ENCODE measurements at regions not wholly inside any gene's neighbourhood (a gene's known extent, or its start where the extent isn't known, plus 50 kb on each side); places are given as distances from the start of the nearest gene placed in this dataset.

- TF ChIP-seq CREB1 (IDR thresholded peaks at IDR 0.05; ENCODE audit: low read depth) (no peak), RAD21 (IDR thresholded peaks at IDR 0.05; ENCODE audit: low read depth) (peak; percentile 36)
Observed at GRCh38 chr18:75896865-75897264, 469.4 kb upstream of the SMIM21 start.

- TF ChIP-seq YY1 (IDR thresholded peaks at IDR 0.05; ENCODE audit: low read depth) (no peak), NFIC (IDR thresholded peaks at IDR 0.05) (no peak), FOXM1 (IDR thresholded peaks at IDR 0.05; ENCODE audit: borderline replicate concordance, low read depth) (no peak), USF1 (IDR thresholded peaks at IDR 0.05) (no peak), CEBPB (IDR thresholded peaks at IDR 0.05) (no peak)
Observed at GRCh38 chr18:75895135-75895534, 467.6 kb upstream of the SMIM21 start.

- TF ChIP-seq NFIC (IDR thresholded peaks at IDR 0.05) (no peak), RAD21 (IDR thresholded peaks at IDR 0.05; ENCODE audit: low read depth) (peak; percentile 46)
Observed at GRCh38 chr18:75884728-75885127, 457.2 kb upstream of the SMIM21 start.

GRCh38 chr18:75880925-75881504, 453.5 kb upstream of the SMIM21 start:
- no peak for TF ChIP-seq CREB1 (IDR thresholded peaks at IDR 0.05; ENCODE audit: low read depth)
- no peak for TF ChIP-seq NFIC (IDR thresholded peaks at IDR 0.05)
- TF ChIP-seq USF1 (IDR thresholded peaks at IDR 0.05): no peak
- TF ChIP-seq EGR1 (IDR thresholded peaks at IDR 0.05): no peak
- TF ChIP-seq ZBTB7A (IDR thresholded peaks at IDR 0.05; ENCODE audit: low read depth): no peak
- TF ChIP-seq TEAD4 (IDR thresholded peaks at IDR 0.05): no peak
- no peak for TF ChIP-seq MAX (IDR thresholded peaks at IDR 0.05)

- TF ChIP-seq TAF1 (IDR thresholded peaks at IDR 0.05; ENCODE audit: low read depth): no peak
- TF ChIP-seq TCF12 (IDR thresholded peaks at IDR 0.05; ENCODE audit: low read depth): no peak
- no peak for TF ChIP-seq YY1 (IDR thresholded peaks at IDR 0.05; ENCODE audit: low read depth)
- TF ChIP-seq CREB1 (IDR thresholded peaks at IDR 0.05; ENCODE audit: low read depth): no peak
- TF ChIP-seq ZBTB7A (IDR thresholded peaks at IDR 0.05; ENCODE audit: low read depth): no peak
Observed at GRCh38 chr18:75880266-75880665, 452.8 kb upstream of the SMIM21 start.

- TF ChIP-seq NFIC (IDR thresholded peaks at IDR 0.05): no peak
Observed at GRCh38 chr18:75879196-75879595, 451.7 kb upstream of the SMIM21 start.

- no peak for TF ChIP-seq TCF12 (IDR thresholded peaks at IDR 0.05; ENCODE audit: low read depth)
- no peak for TF ChIP-seq MAX (IDR thresholded peaks at IDR 0.05)
- no peak for TF ChIP-seq USF1 (IDR thresholded peaks at IDR 0.05)
- TF ChIP-seq EP300 (IDR thresholded peaks at IDR 0.05; ENCODE audit: borderline replicate concordance): no peak
- no peak for TF ChIP-seq RAD21 (IDR thresholded peaks at IDR 0.05; ENCODE audit: low read depth)
- TF ChIP-seq ZBTB7A (IDR thresholded peaks at IDR 0.05; ENCODE audit: low read depth): no peak
- no peak for TF ChIP-seq NFIC (IDR thresholded peaks at IDR 0.05)
- no peak for TF ChIP-seq EGR1 (IDR thresholded peaks at IDR 0.05)
- no peak for TF ChIP-seq FOXM1 (IDR thresholded peaks at IDR 0.05; ENCODE audit: borderline replicate concordance, low read depth)
- no peak for TF ChIP-seq TAF1 (IDR thresholded peaks at IDR 0.05; ENCODE audit: low read depth)
Observed at GRCh38 chr18:75875559-75875958, 448.1 kb upstream of the SMIM21 start.

GRCh38 chr18:75874401-75875089, 447.0 kb upstream of the SMIM21 start:
- TF ChIP-seq MAX (IDR thresholded peaks at IDR 0.05): no peak
- no peak for TF ChIP-seq TCF12 (IDR thresholded peaks at IDR 0.05; ENCODE audit: low read depth)
- no peak for TF ChIP-seq FOXM1 (IDR thresholded peaks at IDR 0.05; ENCODE audit: borderline replicate concordance, low read depth)
- TF ChIP-seq NFIC (IDR thresholded peaks at IDR 0.05): no peak
- no peak for TF ChIP-seq CREB1 (IDR thresholded peaks at IDR 0.05; ENCODE audit: low read depth)

- TF ChIP-seq USF1 (IDR thresholded peaks at IDR 0.05) (no peak), EGR1 (IDR thresholded peaks at IDR 0.05) (no peak), TCF12 (IDR thresholded peaks at IDR 0.05; ENCODE audit: low read depth) (no peak), ZBTB7A (IDR thresholded peaks at IDR 0.05; ENCODE audit: low read depth) (no peak), EP300 (IDR thresholded peaks at IDR 0.05; ENCODE audit: borderline replicate concordance) (no peak), TEAD4 (IDR thresholded peaks at IDR 0.05) (no peak), MAX (IDR thresholded peaks at IDR 0.05) (no peak)
Observed at GRCh38 chr18:75871596-75871995, 444.1 kb upstream of the SMIM21 start.

Measured in Ishikawa (cell line).